CD14-positive monocyte (primary cell): ENCODE measurements at regions not wholly inside any gene's neighbourhood (a gene's known extent, or its start where the extent isn't known, plus 50 kb on each side); places are given as distances from the start of the nearest gene placed in this dataset.

ENCODE experiments used
- DNase-seq, 3 donors: peaks; one replicate each; pipeline ENCODE4 v3.0.0-alpha.2; 2011 to 2022
- H2AFZ ChIP-seq: 2 replicates; pipeline ENCODE4 v1.6.0; 2012; ENCODE audit warnings: mild to moderate bottlenecking, low read depth, low read length, inconsistent platforms; ENCODE audit not compliant: insufficient read depth, poor library complexity, severe bottlenecking
- H3K27ac ChIP-seq, 2 donors: 1 replicate in 1 of 2; 2 replicates in 1 of 2; pipeline ENCODE4 v1.5.1; 2012 to 2013; ENCODE audit warnings: low read length in 2 of 2, control low read depth in 1 of 2, inconsistent platforms in 1 of 2, low read depth in 1 of 2, mild to moderate bottlenecking in 1 of 2
- H3K27me3 ChIP-seq, 2 donors: one replicate each; pipeline versions ENCODE4 v1.6.0 to v1.6.1; 2011 to 2013; ENCODE audit warnings: low read length in 2 of 2; ENCODE audit not compliant: control insufficient read depth in 2 of 2, insufficient read depth in 2 of 2
- H3K36me3 ChIP-seq, 2 donors: replicated peaks in 1 of 2; 1 replicate in 1 of 2; 2 replicates in 1 of 2; pipeline versions ENCODE4 v1.5.1 to v1.6.1; 2012 to 2013; ENCODE audit warnings: low read length in 2 of 2, control low read depth in 1 of 2, inconsistent platforms in 1 of 2, mild to moderate bottlenecking in 1 of 2; ENCODE audit not compliant: insufficient read depth in 2 of 2, control insufficient read depth in 1 of 2
- H3K4me1 ChIP-seq, 2 donors: 1 replicate in 1 of 2; 2 replicates in 1 of 2; pipeline versions ENCODE4 v1.5.1 to v1.6.1; 2012 to 2013; ENCODE audit warnings: low read length in 2 of 2, control low read depth in 1 of 2, inconsistent platforms in 1 of 2, mild to moderate bottlenecking in 1 of 2, moderate library complexity in 1 of 2; ENCODE audit not compliant: insufficient read depth in 2 of 2, control insufficient read depth in 1 of 2
- H3K4me2 ChIP-seq: replicated peaks from 2 replicates; pipeline ENCODE3; 2012; ENCODE audit warnings: low read length, moderate library complexity, mild to moderate bottlenecking; ENCODE audit not compliant: poor library complexity, severe bottlenecking; ENCODE audit errors: extremely low read depth
- H3K4me3 ChIP-seq, 3 experiments: fragments of 200-600 bp in 1 of 3; sonication (generic) in 1 of 3; replicated peaks in 1 of 3; 1 replicate in 2 of 3; 2 replicates in 1 of 3; pipeline ENCODE4 v1.5.1; 2011 to 2013; ENCODE audit warnings: low read length in 3 of 3, mild to moderate bottlenecking in 3 of 3, control low read depth in 2 of 3, low read depth in 2 of 3, inconsistent platforms in 1 of 3, moderate library complexity in 1 of 3
- H3K79me2 ChIP-seq: 2 replicates; pipeline ENCODE4 v1.6.0; 2012; ENCODE audit warnings: mild to moderate bottlenecking, control low read depth, inconsistent platforms, low read length, moderate library complexity; ENCODE audit not compliant: insufficient read depth
- H3K9ac ChIP-seq: 2 replicates; pipeline ENCODE4 v1.6.0; 2017; ENCODE audit warnings: low read length, mild to moderate bottlenecking; ENCODE audit not compliant: insufficient read depth, poor library complexity, severe bottlenecking
- H3K9me3 ChIP-seq, 2 donors: replicated peaks in 1 of 2; 1 replicate in 1 of 2; 2 replicates in 1 of 2; pipeline versions ENCODE4 v1.5.1 to v1.6.1; 2012 to 2013; ENCODE audit warnings: low read length in 2 of 2, control low read depth in 1 of 2; ENCODE audit not compliant: control insufficient read depth in 1 of 2, insufficient read depth in 1 of 2
- H4K20me1 ChIP-seq: 2 replicates; pipeline ENCODE4 v1.6.0; 2012; ENCODE audit warnings: mild to moderate bottlenecking, low read length, control low read depth, moderate library complexity; ENCODE audit not compliant: insufficient read depth
- H3K27ac Mint-ChIP-seq, 7 donors: one replicate each; pipeline ENCODE4 v1.8.0; 2020; ENCODE audit warnings: mild to moderate bottlenecking in 7 of 7, mixed read lengths in 7 of 7, moderate library complexity in 6 of 7, inconsistent platforms in 2 of 7
- H3K27me3 Mint-ChIP-seq, 3 donors: one replicate each; pipeline ENCODE4 v1.8.0; 2021 to 2022; ENCODE audit warnings: low read depth in 3 of 3, mild to moderate bottlenecking in 3 of 3, mixed read lengths in 3 of 3, moderate library complexity in 3 of 3, inconsistent platforms in 1 of 3
- H3K36me3 Mint-ChIP-seq, 2 donors: one replicate each; pipeline ENCODE4 v1.8.0; 2020; ENCODE audit warnings: mixed read lengths in 2 of 2, inconsistent platforms in 1 of 2, mild to moderate bottlenecking in 1 of 2
- H3K4me1 Mint-ChIP-seq: one replicate; pipeline ENCODE4 v1.8.0; 2020; ENCODE audit warnings: mild to moderate bottlenecking, mixed read lengths
- H3K4me3 Mint-ChIP-seq, 2 donors: one replicate each; pipeline ENCODE4 v1.8.0; 2020; ENCODE audit warnings: mild to moderate bottlenecking in 2 of 2, mixed read lengths in 2 of 2, moderate library complexity in 1 of 2
- H3K9me3 Mint-ChIP-seq, 7 donors: one replicate each; pipeline ENCODE4 v1.8.0; 2020 to 2022; ENCODE audit warnings: mixed read lengths in 7 of 7, mild to moderate bottlenecking in 6 of 7, moderate library complexity in 6 of 7, inconsistent platforms in 2 of 7
- WGBS: methylation state at CpG from one replicate; pipeline ENCODE4 v1.1.5; 2013; ENCODE audit warnings: missing lambda C conversion rate; ENCODE audit not compliant: insufficient coverage; 5-methylcytosine and 5-hydroxymethylcytosine counted together
- intact Hi-C, 2 donors: fragments of 100-400 bp; cut with micrococcal nuclease; formaldehyde crosslinking; loops; one replicate each; pipeline versions ENCODE4 v1.15.0 to v1.15.1; 2023
- TF ChIP-seq, protein P1 (sequence below): fragments of 200-600 bp; IDR thresholded peaks from one replicate; pipeline ENCODE4 v1.8.0; 2022; ENCODE audit warnings: antibody characterized with exemption, mild to moderate bottlenecking

DNA sequence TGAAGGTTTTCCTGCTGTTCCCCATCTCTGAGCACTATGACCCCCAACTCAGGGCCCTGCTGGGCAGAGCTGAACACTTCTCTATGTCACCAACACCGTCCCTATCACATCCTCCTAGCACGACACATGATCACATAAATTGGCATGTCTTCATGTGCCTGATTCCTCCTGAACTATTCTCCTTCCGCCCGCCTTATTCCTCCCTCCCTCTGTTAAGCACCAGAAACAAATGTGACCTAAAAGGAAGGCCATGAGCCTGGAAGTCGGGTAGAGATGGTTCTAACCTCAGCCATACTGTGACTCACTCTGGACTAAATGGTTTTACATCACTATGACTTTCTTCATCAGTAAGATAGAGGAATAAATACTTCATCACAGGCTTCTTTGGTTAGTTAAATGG is 80.8 kb upstream of the DYNLRB2 start:
- no peak overlapping the region for H3K27ac Mint-ChIP-seq
- H3K4me3 Mint-ChIP-seq: no peak overlapping the region
- TF ChIP-seq, protein P1, sequence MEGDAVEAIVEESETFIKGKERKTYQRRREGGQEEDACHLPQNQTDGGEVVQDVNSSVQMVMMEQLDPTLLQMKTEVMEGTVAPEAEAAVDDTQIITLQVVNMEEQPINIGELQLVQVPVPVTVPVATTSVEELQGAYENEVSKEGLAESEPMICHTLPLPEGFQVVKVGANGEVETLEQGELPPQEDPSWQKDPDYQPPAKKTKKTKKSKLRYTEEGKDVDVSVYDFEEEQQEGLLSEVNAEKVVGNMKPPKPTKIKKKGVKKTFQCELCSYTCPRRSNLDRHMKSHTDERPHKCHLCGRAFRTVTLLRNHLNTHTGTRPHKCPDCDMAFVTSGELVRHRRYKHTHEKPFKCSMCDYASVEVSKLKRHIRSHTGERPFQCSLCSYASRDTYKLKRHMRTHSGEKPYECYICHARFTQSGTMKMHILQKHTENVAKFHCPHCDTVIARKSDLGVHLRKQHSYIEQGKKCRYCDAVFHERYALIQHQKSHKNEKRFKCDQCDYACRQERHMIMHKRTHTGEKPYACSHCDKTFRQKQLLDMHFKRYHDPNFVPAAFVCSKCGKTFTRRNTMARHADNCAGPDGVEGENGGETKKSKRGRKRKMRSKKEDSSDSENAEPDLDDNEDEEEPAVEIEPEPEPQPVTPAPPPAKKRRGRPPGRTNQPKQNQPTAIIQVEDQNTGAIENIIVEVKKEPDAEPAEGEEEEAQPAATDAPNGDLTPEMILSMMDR: no peak
- Histone ChIP-seq H3K36me3 (no peaks in the 10 kb centered on the region), H3K9me3 (no peaks in the 10 kb centered on the region), H3K4me1 (no peaks in the 10 kb centered on the region), H3K4me3 (no peak overlapping the region), H4K20me1 (no peaks in the 10 kb centered on the region), H2AFZ (no peak overlapping the region), H3K27me3 (peaks cover 0 to 2% of the 10 kb centered on the region in 2 donors), H3K9ac (no peak overlapping the region), H3K27ac (no peak overlapping the region), H3K79me2 (no peaks in the 10 kb centered on the region), H3K4me2 (no peak overlapping the region)
- H3K4me1 Mint-ChIP-seq: no peaks in the 10 kb centered on the region
- peaks cover 1 to 4% (median 1%) of the 10 kb centered on the region in 3 donors for H3K27me3 Mint-ChIP-seq
- no peak for DNase-seq
- no peaks in the 10 kb centered on the region for H3K36me3 Mint-ChIP-seq
- intact Hi-C loops: no loop called here
- WGBS: 97% methylated on average over 3 of the region's 5 CpGs
- H3K9me3 Mint-ChIP-seq: peaks cover 0 to 3% (median 0%) of the 10 kb centered on the region in 7 donors

DNA sequence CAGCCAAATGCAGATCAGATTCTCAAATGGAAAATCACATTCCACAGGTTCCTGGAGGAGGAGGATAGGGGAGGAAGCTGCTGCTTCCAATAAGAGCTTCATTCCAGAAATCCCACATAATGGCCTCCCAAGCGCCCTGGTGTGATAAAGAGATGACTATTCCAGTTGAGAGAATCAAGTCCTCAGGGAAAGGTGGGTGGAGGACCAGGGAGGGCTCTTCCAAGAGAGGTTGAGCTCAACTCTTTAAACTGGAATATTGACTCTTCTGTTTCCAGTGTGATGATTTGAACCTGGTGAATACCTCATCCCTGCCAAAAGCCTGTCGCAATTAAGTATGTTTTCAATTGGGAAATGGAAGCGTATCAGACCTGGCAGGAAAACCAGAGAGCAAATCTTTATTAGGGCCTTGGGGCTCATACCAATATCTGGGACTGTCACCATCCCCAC is 81.4 kb upstream of the DYNLRB2 start:
- Histone ChIP-seq H3K36me3 (no peaks in the 10 kb centered on the region), H3K27ac (no peak overlapping the region), H2AFZ (no peak overlapping the region), H3K79me2 (no peaks in the 10 kb centered on the region), H3K9me3 (no peaks in the 10 kb centered on the region), H3K9ac (no peak overlapping the region), H4K20me1 (no peaks in the 10 kb centered on the region), H3K4me2 (no peak overlapping the region), H3K27me3 (peaks cover 0 to 2% of the 10 kb centered on the region in 2 donors), H3K4me3 (no peak overlapping the region), H3K4me1 (no peaks in the 10 kb centered on the region)
- DNase-seq: no peak
- 92% methylated on average over 2 of the region's 3 CpGs for WGBS
- Mint-ChIP-seq H3K27me3 (peaks cover 1 to 4% (median 1%) of the 10 kb centered on the region in 3 donors), H3K4me1 (no peaks in the 10 kb centered on the region), H3K4me3 (no peak overlapping the region), H3K9me3 (peaks cover 0 to 3% (median 0%) of the 10 kb centered on the region in 7 donors), H3K36me3 (no peaks in the 10 kb centered on the region), H3K27ac (no peak overlapping the region)
- TF ChIP-seq, protein P1: no peak
- intact Hi-C loops: no loop called here
